WTC11 (cell line): ENCODE measurements at regions not wholly inside any gene's neighbourhood (a gene's known extent, or its start where the extent isn't known, plus 50 kb on each side); places are given as distances from the start of the nearest gene placed in this dataset.

Experiments
- ATAC-seq: fragments of 200-7000 bp; cut with Tn5 transposase; 2 replicates; pipeline ENCODE4 v1.10.0; 2021; ENCODE audit warnings: mild to moderate bottlenecking, moderate library complexity
- CTCF ChIA-PET: fragments of 300-600 bp; sonication (Branson Sonifier 250); formaldehyde crosslinking; loops from one replicate; lab custom pipeline; 2021; ENCODE audit warnings: antibody characterized with exemption; lab: Charles Lee
- POLR2A ChIA-PET: fragments of 350-600 bp; sonication (Branson Sonifier 250); formaldehyde crosslinking; loops from one replicate; lab custom pipeline; 2021; ENCODE audit warnings: antibody characterized with exemption; lab: Charles Lee
- DNase-seq: peaks from one replicate; pipeline ENCODE4 v3.0.0; 2021; ENCODE audit warnings: low spot score
- H3K27ac Mint-ChIP-seq: 2 replicates; pipeline ENCODE4 v1.8.0; 2021; ENCODE audit warnings: mixed read lengths
- H3K27me3 Mint-ChIP-seq: 2 replicates; pipeline ENCODE4 v1.8.0; 2021; ENCODE audit warnings: low read depth, mild to moderate bottlenecking, moderate library complexity, mixed read lengths
- H3K36me3 Mint-ChIP-seq: 2 replicates; pipeline ENCODE4 v1.8.0; 2021; ENCODE audit warnings: mixed read lengths
- H3K4me1 Mint-ChIP-seq: 2 replicates; pipeline ENCODE4 v1.8.0; 2022; ENCODE audit warnings: mixed read lengths
- H3K4me3 Mint-ChIP-seq: 2 replicates; pipeline ENCODE4 v1.8.0; 2021; ENCODE audit warnings: mild to moderate bottlenecking, moderate library complexity, mixed read lengths
- H3K9me3 Mint-ChIP-seq: 2 replicates; pipeline ENCODE4 v1.8.0; 2021; ENCODE audit warnings: mixed read lengths
- ATF1 ChIP-seq: sonication (generic); formaldehyde crosslinking; IDR thresholded peaks from 2 replicates; pipeline ENCODE4 v1.8.1; 2023; ENCODE audit warnings: mild to moderate bottlenecking, moderate library complexity, missing genetic modification reagents
- CREB1 ChIP-seq: sonication (generic); formaldehyde crosslinking; IDR thresholded peaks from 2 replicates; pipeline ENCODE4 v1.8.0; 2023; ENCODE audit warnings: mild to moderate bottlenecking, missing genetic modification reagents
- FOXJ3 ChIP-seq: sonication (generic); formaldehyde crosslinking; IDR thresholded peaks from 2 replicates; pipeline ENCODE4 v1.9.0; 2021; ENCODE audit warnings: missing genetic modification reagents, mild to moderate bottlenecking, borderline replicate concordance
- GABPB1 ChIP-seq: sonication (generic); formaldehyde crosslinking; IDR thresholded peaks from 2 replicates; pipeline ENCODE4 v1.8.1; 2023; ENCODE audit warnings: mild to moderate bottlenecking, missing genetic modification reagents
- GTF2I ChIP-seq: fragments of 250-450 bp; sonication (Bioruptor Pico); conservative IDR thresholded peaks from 2 replicates; pipeline ENCODE4 v1.4.0; 2021; ENCODE audit warnings: mild to moderate bottlenecking
- MYBL2 ChIP-seq: sonication (generic); formaldehyde crosslinking; IDR thresholded peaks from 2 replicates; pipeline ENCODE4 v1.8.1; 2023; ENCODE audit warnings: mild to moderate bottlenecking, moderate library complexity, missing genetic modification reagents
- NFE2L1 ChIP-seq: sonication (generic); formaldehyde crosslinking; IDR thresholded peaks from 2 replicates; pipeline ENCODE4 v1.8.1; 2023; ENCODE audit warnings: missing genetic modification reagents
- SMAD3 ChIP-seq: sonication (generic); formaldehyde crosslinking; IDR thresholded peaks from 2 replicates; pipeline ENCODE4 v1.8.0; 2022; ENCODE audit warnings: missing genetic modification reagents, mild to moderate bottlenecking, borderline replicate concordance
- SMAD4 ChIP-seq: sonication (generic); formaldehyde crosslinking; IDR thresholded peaks from 2 replicates; pipeline ENCODE4 v1.8.0; 2022; ENCODE audit warnings: mild to moderate bottlenecking, missing genetic modification reagents
- SP1 ChIP-seq: sonication (generic); formaldehyde crosslinking; conservative IDR thresholded peaks from 2 replicates; pipeline ENCODE4 v1.8.1; 2022; ENCODE audit warnings: missing genetic modification reagents
- TEAD1 ChIP-seq: sonication (generic); formaldehyde crosslinking; IDR thresholded peaks from 2 replicates; pipeline ENCODE4 v1.8.0; 2022; ENCODE audit warnings: mild to moderate bottlenecking, missing genetic modification reagents
- ZNF121 ChIP-seq: sonication (generic); formaldehyde crosslinking; IDR thresholded peaks from 2 replicates; pipeline ENCODE4 v1.8.0; 2023; ENCODE audit warnings: missing genetic modification reagents
- ZNF317 ChIP-seq: sonication (generic); formaldehyde crosslinking; IDR thresholded peaks from 2 replicates; pipeline ENCODE4 v1.8.1; 2023; ENCODE audit warnings: low read depth, mild to moderate bottlenecking, moderate library complexity, missing genetic modification reagents, borderline replicate concordance
- ZNF671 ChIP-seq: fragments of 250-450 bp; sonication (Bioruptor Pico); IDR thresholded peaks from 2 replicates; pipeline ENCODE4 v1.8.0; 2021; ENCODE audit warnings: mild to moderate bottlenecking
- TF ChIP-seq, protein P1 (sequence below): sonication (generic); formaldehyde crosslinking; IDR thresholded peaks from 2 replicates; pipeline ENCODE4 v1.8.1; 2023; ENCODE audit warnings: mild to moderate bottlenecking, missing genetic modification reagents
- TF ChIP-seq, protein P2 (sequence below): sonication (generic); formaldehyde crosslinking; IDR thresholded peaks from 2 replicates; pipeline ENCODE4 v1.8.1; 2023; ENCODE audit warnings: mild to moderate bottlenecking, missing genetic modification reagents, borderline replicate concordance
- TF ChIP-seq, protein P3 (sequence below): fragments of 250-450 bp; sonication (Bioruptor Pico); IDR thresholded peaks from 2 replicates; pipeline ENCODE4 v1.9.0; 2021; ENCODE audit warnings: mild to moderate bottlenecking

DNA sequence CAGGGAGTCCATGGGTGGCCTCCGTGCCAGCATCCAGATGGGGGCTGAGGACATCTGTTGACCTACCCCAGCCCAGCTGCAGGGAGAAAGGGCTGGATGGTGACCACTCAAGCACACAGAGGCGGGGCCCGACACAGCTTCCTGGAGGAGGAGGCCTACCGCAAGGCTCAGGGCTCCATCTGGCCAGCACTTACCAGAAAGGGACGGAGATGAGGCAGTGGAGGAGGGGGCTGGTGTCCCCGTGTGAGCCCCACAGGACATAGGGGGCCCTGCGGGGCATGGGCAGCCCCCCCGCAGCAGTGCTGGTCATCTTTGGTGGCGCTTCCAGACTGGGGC is 147.5 kb upstream of the CIBAR2 start (continued):
- TF ChIP-seq, protein P1, sequence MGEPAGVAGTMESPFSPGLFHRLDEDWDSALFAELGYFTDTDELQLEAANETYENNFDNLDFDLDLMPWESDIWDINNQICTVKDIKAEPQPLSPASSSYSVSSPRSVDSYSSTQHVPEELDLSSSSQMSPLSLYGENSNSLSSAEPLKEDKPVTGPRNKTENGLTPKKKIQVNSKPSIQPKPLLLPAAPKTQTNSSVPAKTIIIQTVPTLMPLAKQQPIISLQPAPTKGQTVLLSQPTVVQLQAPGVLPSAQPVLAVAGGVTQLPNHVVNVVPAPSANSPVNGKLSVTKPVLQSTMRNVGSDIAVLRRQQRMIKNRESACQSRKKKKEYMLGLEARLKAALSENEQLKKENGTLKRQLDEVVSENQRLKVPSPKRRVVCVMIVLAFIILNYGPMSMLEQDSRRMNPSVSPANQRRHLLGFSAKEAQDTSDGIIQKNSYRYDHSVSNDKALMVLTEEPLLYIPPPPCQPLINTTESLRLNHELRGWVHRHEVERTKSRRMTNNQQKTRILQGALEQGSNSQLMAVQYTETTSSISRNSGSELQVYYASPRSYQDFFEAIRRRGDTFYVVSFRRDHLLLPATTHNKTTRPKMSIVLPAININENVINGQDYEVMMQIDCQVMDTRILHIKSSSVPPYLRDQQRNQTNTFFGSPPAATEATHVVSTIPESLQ (CRISPR knock-in tag): no peak
- TF ChIP-seq ZNF317 (CRISPR knock-in tag) (no peak), MYBL2 (CRISPR knock-in tag) (no peak), SMAD4 (no peak), ZNF121 (CRISPR knock-in tag) (no peak)

DNA sequence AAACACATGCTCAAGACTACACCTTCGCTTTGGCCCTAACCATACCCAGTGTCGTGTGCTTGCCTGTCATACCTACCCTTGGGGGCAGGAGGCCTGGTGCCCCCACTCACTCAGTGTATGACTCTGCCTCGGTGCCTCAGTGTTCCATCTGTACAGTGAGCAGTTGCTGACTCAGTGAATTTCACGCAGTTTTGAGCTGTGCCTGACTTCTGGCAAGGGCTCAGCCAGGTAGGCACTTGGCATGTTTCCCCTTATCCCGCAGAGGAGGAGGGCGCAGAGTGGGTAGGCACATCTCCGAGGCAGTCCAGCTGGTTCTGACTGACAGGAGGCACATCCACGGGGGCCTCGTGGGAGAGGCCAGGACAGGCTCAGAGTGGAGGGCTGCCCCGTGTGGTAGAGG is 148.9 kb upstream of the CIBAR2 start:
- no peaks in the 10 kb centered on the region for H3K9me3 Mint-ChIP-seq
- H3K4me3 Mint-ChIP-seq: no peak overlapping the region
- POLR2A ChIA-PET: no interaction called here
- CTCF ChIA-PET: interaction anchor here (0.9 to 1.2 kb wide), 3 partner anchors 8 to 36 kb away, joined by 3 to 4 read pairs (median 3); no protein-coding TSS in a partner anchor
- no peaks in the 10 kb centered on the region for H3K4me1 Mint-ChIP-seq
- no peak for DNase-seq
- 0 out of 2 replicates have a peak overlapping the region, but pooled peaks have one; percentile 27 for H3K27ac Mint-ChIP-seq
- H3K27me3 Mint-ChIP-seq: no peaks in the 10 kb centered on the region
- no peaks in the 10 kb centered on the region for H3K36me3 Mint-ChIP-seq
- no peak for ATAC-seq
- TF ChIP-seq CREB1 (CRISPR knock-in tag): no peak
- TF ChIP-seq GABPB1 (CRISPR knock-in tag): no peak
- no peak for TF ChIP-seq ZNF671 (CRISPR knock-in tag)
- no peak for TF ChIP-seq TEAD1 (CRISPR knock-in tag)
- no peak for TF ChIP-seq ATF1
- TF ChIP-seq, protein P2, sequence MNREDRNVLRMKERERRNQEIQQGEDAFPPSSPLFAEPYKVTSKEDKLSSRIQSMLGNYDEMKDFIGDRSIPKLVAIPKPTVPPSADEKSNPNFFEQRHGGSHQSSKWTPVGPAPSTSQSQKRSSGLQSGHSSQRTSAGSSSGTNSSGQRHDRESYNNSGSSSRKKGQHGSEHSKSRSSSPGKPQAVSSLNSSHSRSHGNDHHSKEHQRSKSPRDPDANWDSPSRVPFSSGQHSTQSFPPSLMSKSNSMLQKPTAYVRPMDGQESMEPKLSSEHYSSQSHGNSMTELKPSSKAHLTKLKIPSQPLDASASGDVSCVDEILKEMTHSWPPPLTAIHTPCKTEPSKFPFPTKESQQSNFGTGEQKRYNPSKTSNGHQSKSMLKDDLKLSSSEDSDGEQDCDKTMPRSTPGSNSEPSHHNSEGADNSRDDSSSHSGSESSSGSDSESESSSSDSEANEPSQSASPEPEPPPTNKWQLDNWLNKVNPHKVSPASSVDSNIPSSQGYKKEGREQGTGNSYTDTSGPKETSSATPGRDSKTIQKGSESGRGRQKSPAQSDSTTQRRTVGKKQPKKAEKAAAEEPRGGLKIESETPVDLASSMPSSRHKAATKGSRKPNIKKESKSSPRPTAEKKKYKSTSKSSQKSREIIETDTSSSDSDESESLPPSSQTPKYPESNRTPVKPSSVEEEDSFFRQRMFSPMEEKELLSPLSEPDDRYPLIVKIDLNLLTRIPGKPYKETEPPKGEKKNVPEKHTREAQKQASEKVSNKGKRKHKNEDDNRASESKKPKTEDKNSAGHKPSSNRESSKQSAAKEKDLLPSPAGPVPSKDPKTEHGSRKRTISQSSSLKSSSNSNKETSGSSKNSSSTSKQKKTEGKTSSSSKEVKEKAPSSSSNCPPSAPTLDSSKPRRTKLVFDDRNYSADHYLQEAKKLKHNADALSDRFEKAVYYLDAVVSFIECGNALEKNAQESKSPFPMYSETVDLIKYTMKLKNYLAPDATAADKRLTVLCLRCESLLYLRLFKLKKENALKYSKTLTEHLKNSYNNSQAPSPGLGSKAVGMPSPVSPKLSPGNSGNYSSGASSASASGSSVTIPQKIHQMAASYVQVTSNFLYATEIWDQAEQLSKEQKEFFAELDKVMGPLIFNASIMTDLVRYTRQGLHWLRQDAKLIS (CRISPR knock-in tag): no peak
- TF ChIP-seq, protein P3, sequence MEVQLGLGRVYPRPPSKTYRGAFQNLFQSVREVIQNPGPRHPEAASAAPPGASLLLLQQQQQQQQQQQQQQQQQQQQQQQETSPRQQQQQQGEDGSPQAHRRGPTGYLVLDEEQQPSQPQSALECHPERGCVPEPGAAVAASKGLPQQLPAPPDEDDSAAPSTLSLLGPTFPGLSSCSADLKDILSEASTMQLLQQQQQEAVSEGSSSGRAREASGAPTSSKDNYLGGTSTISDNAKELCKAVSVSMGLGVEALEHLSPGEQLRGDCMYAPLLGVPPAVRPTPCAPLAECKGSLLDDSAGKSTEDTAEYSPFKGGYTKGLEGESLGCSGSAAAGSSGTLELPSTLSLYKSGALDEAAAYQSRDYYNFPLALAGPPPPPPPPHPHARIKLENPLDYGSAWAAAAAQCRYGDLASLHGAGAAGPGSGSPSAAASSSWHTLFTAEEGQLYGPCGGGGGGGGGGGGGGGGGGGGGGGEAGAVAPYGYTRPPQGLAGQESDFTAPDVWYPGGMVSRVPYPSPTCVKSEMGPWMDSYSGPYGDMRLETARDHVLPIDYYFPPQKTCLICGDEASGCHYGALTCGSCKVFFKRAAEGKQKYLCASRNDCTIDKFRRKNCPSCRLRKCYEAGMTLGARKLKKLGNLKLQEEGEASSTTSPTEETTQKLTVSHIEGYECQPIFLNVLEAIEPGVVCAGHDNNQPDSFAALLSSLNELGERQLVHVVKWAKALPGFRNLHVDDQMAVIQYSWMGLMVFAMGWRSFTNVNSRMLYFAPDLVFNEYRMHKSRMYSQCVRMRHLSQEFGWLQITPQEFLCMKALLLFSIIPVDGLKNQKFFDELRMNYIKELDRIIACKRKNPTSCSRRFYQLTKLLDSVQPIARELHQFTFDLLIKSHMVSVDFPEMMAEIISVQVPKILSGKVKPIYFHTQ (CRISPR knock-in tag): no peak
- TF ChIP-seq NFE2L1 (CRISPR knock-in tag): no peak
- TF ChIP-seq SMAD3: no peak
- no peak for TF ChIP-seq SP1 (CRISPR knock-in tag)
- no peak for TF ChIP-seq MYBL2 (CRISPR knock-in tag)
- no peak for TF ChIP-seq GTF2I (CRISPR knock-in tag)
- TF ChIP-seq FOXJ3 (CRISPR knock-in tag): no peak
- TF ChIP-seq, all 79 proteins: peak for 0
